Liver (tissue), 3 donors: ENCODE measurements at regions not wholly inside any gene's neighbourhood (a gene's known extent, or its start where the extent isn't known, plus 50 kb on each side); places are given as distances from the start of the nearest gene placed in this dataset.
"Not testable (repeated sequence)": the region's sequence is repeated elsewhere in the genome, so short reads cannot be mapped to it uniquely, and the experiment has no call there.

Source experiments
- CTCF ChIP-seq: fragments of 150-350 bp; IDR thresholded peaks from 2 replicates; pipeline ENCODE4 v1.5.1; 2017; ENCODE audit warnings: improper control_type of control experiment, low read depth, low read length; ENCODE audit not compliant: missing input control
- JUND ChIP-seq, 2 donors: IDR thresholded peaks; 2 replicates each; pipeline ENCODE4 v1.6.1; 2016; ENCODE audit warnings: antibody characterized with exemption in 2 of 2
- NR2F2 ChIP-seq: IDR thresholded peaks from 2 replicates; pipeline ENCODE4 v1.6.1; 2016; ENCODE audit warnings: antibody characterized with exemption
- RAD21 ChIP-seq, 2 donors: IDR thresholded peaks; 2 replicates each; pipeline ENCODE4 v1.6.1; 2016; ENCODE audit warnings: antibody characterized with exemption in 2 of 2, mild to moderate bottlenecking in 2 of 2
- REST ChIP-seq: IDR thresholded peaks from 2 replicates; pipeline ENCODE4 v1.6.1; 2016; ENCODE audit warnings: antibody characterized with exemption, mild to moderate bottlenecking
- SP1 ChIP-seq: IDR thresholded peaks from 2 replicates; pipeline ENCODE4 v1.6.1; 2018; ENCODE audit warnings: antibody characterized with exemption, mild to moderate bottlenecking
- TAF1 ChIP-seq: conservative IDR thresholded peaks from 2 replicates; pipeline ENCODE4 v1.6.1; 2016; ENCODE audit warnings: antibody characterized with exemption, mild to moderate bottlenecking
- donor health status: healthy.
- donor health status: healthy.

- TF ChIP-seq JUND (IDR thresholded peaks at IDR 0.05); CTCF; REST; SP1; TAF1; NR2F2; RAD21 (IDR thresholded peaks at IDR 0.05): not testable (repeated sequence)
Observed at GRCh38 chr9:42490989-42491388, 307.5 kb downstream of the SPATA31A6 start.
